Stimulated activated CD4-positive, alpha-beta T cell treated with anti-CD3 and anti-CD28 coated beads, Interleukin-4, amount 100 ng/mL, for 4 hours (primary cell): ENCODE measurements at regions not wholly inside any gene's neighbourhood (a gene's known extent, or its start where the extent isn't known, plus 50 kb on each side); places are given as distances from the start of the nearest gene placed in this dataset.

Experiments
- DNase-seq, 2 experiments: peaks; one replicate each; pipeline ENCODE4 v3.0.0-alpha.2; 2020

- no peak for DNase-seq
Observed at GRCh38 chr1:116851846-116852245, 57.9 kb upstream of the PTGFRN start.

GRCh38 chr1:116852367-116852766 lies 57.3 kb upstream of the PTGFRN start:
- DNase-seq, result no peak

GRCh38 chr1:116852910-116853309 lies 56.8 kb upstream of the PTGFRN start:
- no peak for DNase-seq

DNA sequence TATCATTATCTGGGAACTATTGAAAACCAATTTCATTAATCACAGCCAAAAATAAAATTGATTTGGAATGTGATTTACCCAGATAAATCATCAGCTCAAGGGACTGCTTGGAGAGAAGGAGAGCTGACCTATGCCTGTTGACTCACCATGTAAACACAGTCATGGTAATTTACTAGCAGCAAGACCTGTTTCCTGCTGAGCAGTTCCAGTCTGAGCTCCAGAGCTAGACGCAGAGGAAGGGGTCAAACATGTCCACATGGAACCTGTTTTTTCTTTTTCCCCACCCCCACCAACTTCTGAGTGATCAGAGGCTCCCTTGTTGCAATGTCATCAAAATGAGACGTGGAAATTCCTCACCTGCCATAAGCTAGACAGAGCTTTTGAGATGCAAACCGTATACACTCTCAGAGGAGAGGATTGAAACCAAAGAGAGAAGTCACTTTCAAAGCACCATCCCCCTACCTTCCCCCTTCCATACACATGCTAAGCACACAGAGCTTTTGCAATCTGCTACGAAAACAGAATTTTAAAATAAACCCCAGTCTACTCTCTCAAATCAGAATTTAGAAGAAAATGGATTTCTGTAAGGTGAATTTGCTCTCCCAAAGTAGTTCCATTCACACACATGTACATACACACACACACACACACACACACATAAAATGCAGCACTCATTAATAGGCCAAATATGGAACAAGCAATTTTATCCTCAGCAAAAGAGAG lies 55.9 kb upstream of the PTGFRN start:
- no peak for DNase-seq

- DNase-seq, result no peak
Observed at GRCh38 chr1:116854403-116854690, 55.4 kb upstream of the PTGFRN start.

GRCh38 chr1:116854716-116855115 lies 55.0 kb upstream of the PTGFRN start:
- DNase-seq, result no peak

DNA sequence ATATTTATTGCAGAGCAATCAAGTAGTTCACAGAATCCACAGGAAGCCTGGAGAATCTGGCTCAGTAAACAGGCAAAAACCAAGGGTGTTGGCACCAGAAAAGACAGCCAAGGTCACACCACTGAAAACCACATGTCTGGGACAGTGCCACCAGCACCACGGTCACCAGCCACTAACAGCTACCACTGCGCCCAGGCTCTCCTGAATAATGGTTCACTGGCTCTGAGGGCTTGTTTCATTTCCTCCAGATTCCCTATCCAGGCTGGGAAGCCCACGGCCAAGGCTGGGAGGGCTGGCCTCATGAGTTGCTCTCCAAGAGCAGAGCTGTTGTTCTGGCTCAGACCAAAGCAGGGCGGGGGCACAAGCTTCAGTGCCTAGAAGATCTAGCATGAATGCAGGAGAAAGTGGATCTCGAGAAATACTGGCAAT lies 54.5 kb upstream of the PTGFRN start:
- no peak for DNase-seq

DNA sequence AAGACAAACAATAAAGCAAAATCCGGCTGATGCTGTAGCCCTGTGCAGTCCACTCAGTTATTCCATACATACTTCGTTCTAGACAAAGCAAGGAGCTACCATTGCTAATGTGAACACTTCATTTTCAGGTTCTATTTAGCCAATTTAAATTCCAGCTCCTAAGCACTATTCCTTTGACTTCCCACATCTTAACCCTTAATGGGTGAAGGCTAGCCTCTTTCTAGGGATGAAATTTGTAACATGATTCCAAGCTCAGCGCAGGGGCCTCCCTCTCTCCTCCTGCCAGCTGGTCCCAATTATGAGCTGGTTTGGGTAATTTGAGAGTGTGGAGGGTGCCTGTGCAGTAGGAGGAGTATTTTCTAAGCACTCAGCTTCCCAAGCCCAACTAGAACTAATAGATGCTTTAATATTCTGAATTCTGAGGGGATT lies 53.9 kb upstream of the PTGFRN start:
- no peak for DNase-seq

DNA sequence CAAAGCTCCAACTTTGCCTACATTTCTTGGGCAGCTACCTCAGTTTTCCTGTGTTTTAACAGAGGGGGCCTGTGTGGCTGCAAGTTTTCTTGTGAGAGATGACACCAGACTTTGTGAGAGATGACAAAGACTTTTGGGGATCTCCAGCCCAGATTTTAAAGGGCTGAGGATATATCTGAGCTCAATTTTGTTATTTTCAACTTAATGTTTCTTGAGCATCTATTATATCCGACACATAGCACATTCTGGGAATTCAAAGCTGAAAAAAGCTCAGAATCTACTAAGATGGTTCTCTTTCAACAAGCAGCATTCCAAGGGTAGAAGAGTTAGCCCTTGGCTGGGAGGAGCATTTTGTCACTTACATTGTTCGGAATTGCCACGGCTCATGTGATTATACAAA lies 53.4 kb upstream of the PTGFRN start:
- no peak for DNase-seq

GRCh38 chr1:116857092-116857491 lies 52.6 kb upstream of the PTGFRN start:
- no peak for DNase-seq
